HEK293 (cell line): ENCODE measurements at regions not wholly inside any gene's neighbourhood (a gene's known extent, or its start where the extent isn't known, plus 50 kb on each side); places are given as distances from the start of the nearest gene placed in this dataset.

Experiments used
- HOXA7 ChIP-seq: sonication (generic); formaldehyde crosslinking; IDR thresholded peaks from 2 replicates; pipeline ENCODE4 v1.8.1; 2022; ENCODE audit warnings: missing genetic modification reagents, borderline replicate concordance
- SCRT1 ChIP-seq: fragments of 450-650 bp; formaldehyde crosslinking; IDR thresholded peaks from 2 replicates; pipeline ENCODE4 v1.5.1; 2016; ENCODE audit warnings: missing biosample characterization, missing genetic modification characterization, borderline replicate concordance
- ZBTB20 ChIP-seq: fragments of 450-650 bp; formaldehyde crosslinking; IDR thresholded peaks from 2 replicates; pipeline ENCODE4 v1.5.1; 2016; ENCODE audit warnings: missing biosample characterization, missing genetic modification characterization
- ZFP41 ChIP-seq: fragments of 450-650 bp; formaldehyde crosslinking; IDR thresholded peaks from 2 replicates; pipeline ENCODE4 v1.5.1; 2016; ENCODE audit warnings: missing biosample characterization, missing genetic modification characterization, borderline replicate concordance
- ZNF404 ChIP-seq: fragments of 450-650 bp; formaldehyde crosslinking; IDR thresholded peaks from 2 replicates; pipeline ENCODE4 v1.5.1; 2017; ENCODE audit warnings: missing biosample characterization, missing genetic modification characterization
- ZNF426 ChIP-seq: fragments of 450-650 bp; formaldehyde crosslinking; IDR thresholded peaks from 2 replicates; pipeline ENCODE4 v1.5.1; 2017; ENCODE audit warnings: missing biosample characterization, missing genetic modification characterization, mild to moderate bottlenecking, inconsistent platforms, moderate library complexity
- ZNF544 ChIP-seq: fragments of 450-650 bp; formaldehyde crosslinking; IDR thresholded peaks from 2 replicates; pipeline ENCODE4 v1.5.0; 2017; ENCODE audit warnings: missing biosample characterization, missing genetic modification characterization
- ZNF645 ChIP-seq: fragments of 450-650 bp; formaldehyde crosslinking; IDR thresholded peaks from 2 replicates; pipeline ENCODE4; 2016; ENCODE audit warnings: missing biosample characterization, missing genetic modification characterization
- ZNF777 ChIP-seq: fragments of 450-650 bp; formaldehyde crosslinking; IDR thresholded peaks from 2 replicates; pipeline ENCODE4 v1.5.1; 2017; ENCODE audit warnings: missing biosample characterization, missing genetic modification characterization, borderline replicate concordance
- ZSCAN30 ChIP-seq: fragments of 450-650 bp; IDR thresholded peaks from 2 replicates; pipeline ENCODE4 v1.5.1; 2018; ENCODE audit warnings: missing biosample characterization, mild to moderate bottlenecking, missing genetic modification characterization, moderate library complexity
- ZSCAN4 ChIP-seq: fragments of 450-650 bp; formaldehyde crosslinking; IDR thresholded peaks from 2 replicates; pipeline ENCODE4 v1.5.1; 2017; ENCODE audit warnings: missing biosample characterization, missing genetic modification characterization
- TF ChIP-seq, protein P1 (sequence below): fragments of 450-650 bp; formaldehyde crosslinking; IDR thresholded peaks from 2 replicates; pipeline ENCODE4 v1.5.1; 2016; ENCODE audit warnings: missing biosample characterization, missing genetic modification characterization
- TF ChIP-seq, protein P2 (sequence below): fragments of 450-650 bp; formaldehyde crosslinking; IDR thresholded peaks from 2 replicates; pipeline ENCODE4 v1.5.1; 2017; ENCODE audit warnings: missing biosample characterization, missing genetic modification characterization

GRCh38 chr4:171583790-171584189, 229.4 kb upstream of the GALNTL6 start:
- no peak for TF ChIP-seq ZNF544 (tag by site-specific recombination)
- TF ChIP-seq ZNF645 (tag by site-specific recombination) = no peak
- no peak for TF ChIP-seq ZFP41
- no peak for TF ChIP-seq ZBTB20 (tag by site-specific recombination)
- no peak for TF ChIP-seq ZNF426 (tag by site-specific recombination)
- no peak for TF ChIP-seq ZSCAN30 (tag by site-specific recombination)
- TF ChIP-seq, protein P1, sequence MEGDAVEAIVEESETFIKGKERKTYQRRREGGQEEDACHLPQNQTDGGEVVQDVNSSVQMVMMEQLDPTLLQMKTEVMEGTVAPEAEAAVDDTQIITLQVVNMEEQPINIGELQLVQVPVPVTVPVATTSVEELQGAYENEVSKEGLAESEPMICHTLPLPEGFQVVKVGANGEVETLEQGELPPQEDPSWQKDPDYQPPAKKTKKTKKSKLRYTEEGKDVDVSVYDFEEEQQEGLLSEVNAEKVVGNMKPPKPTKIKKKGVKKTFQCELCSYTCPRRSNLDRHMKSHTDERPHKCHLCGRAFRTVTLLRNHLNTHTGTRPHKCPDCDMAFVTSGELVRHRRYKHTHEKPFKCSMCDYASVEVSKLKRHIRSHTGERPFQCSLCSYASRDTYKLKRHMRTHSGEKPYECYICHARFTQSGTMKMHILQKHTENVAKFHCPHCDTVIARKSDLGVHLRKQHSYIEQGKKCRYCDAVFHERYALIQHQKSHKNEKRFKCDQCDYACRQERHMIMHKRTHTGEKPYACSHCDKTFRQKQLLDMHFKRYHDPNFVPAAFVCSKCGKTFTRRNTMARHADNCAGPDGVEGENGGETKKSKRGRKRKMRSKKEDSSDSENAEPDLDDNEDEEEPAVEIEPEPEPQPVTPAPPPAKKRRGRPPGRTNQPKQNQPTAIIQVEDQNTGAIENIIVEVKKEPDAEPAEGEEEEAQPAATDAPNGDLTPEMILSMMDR (tag by site-specific recombination) = no peak
- TF ChIP-seq ZNF777 (tag by site-specific recombination) = no peak
- no peak for TF ChIP-seq ZSCAN4 (tag by site-specific recombination)
- no peak for TF ChIP-seq SCRT1 (tag by site-specific recombination)
- TF ChIP-seq HOXA7 = no peak
- TF ChIP-seq, protein P2, sequence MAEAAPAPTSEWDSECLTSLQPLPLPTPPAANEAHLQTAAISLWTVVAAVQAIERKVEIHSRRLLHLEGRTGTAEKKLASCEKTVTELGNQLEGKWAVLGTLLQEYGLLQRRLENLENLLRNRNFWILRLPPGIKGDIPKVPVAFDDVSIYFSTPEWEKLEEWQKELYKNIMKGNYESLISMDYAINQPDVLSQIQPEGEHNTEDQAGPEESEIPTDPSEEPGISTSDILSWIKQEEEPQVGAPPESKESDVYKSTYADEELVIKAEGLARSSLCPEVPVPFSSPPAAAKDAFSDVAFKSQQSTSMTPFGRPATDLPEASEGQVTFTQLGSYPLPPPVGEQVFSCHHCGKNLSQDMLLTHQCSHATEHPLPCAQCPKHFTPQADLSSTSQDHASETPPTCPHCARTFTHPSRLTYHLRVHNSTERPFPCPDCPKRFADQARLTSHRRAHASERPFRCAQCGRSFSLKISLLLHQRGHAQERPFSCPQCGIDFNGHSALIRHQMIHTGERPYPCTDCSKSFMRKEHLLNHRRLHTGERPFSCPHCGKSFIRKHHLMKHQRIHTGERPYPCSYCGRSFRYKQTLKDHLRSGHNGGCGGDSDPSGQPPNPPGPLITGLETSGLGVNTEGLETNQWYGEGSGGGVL (tag by site-specific recombination) = no peak
- no peak for TF ChIP-seq ZNF404 (tag by site-specific recombination)
